NCI-H1092 (cell line): ENCODE measurements at regions not wholly inside any gene's neighbourhood (a gene's known extent, or its start where the extent isn't known, plus 50 kb on each side); places are given as distances from the start of the nearest gene placed in this dataset.

ENCODE experiments used
- DNase-seq: peaks from one replicate; lab custom pipeline; 2025; lab: John Stamatoyannopoulos, UW

DNA sequence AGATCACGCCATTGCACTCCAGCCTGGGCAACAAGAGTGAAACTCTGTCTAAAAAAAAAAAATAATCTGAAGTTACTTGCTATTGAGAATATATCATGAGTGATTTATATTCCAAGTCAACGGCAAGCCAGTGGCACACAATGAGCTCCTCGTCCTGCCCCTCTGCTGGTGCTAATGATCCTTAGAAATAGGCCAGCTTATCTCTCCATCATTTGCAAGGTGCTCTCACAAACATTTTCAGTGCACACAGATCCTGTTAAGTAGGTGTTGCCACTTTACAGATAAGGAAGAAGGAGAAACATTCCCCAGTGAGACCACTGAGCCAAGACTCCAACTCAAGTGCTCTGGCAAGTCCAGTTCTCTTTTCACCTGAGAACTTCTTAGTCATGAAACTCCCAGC, 91.3 kb upstream of the GPR45 start:
- DNase-seq, result no peak

DNA sequence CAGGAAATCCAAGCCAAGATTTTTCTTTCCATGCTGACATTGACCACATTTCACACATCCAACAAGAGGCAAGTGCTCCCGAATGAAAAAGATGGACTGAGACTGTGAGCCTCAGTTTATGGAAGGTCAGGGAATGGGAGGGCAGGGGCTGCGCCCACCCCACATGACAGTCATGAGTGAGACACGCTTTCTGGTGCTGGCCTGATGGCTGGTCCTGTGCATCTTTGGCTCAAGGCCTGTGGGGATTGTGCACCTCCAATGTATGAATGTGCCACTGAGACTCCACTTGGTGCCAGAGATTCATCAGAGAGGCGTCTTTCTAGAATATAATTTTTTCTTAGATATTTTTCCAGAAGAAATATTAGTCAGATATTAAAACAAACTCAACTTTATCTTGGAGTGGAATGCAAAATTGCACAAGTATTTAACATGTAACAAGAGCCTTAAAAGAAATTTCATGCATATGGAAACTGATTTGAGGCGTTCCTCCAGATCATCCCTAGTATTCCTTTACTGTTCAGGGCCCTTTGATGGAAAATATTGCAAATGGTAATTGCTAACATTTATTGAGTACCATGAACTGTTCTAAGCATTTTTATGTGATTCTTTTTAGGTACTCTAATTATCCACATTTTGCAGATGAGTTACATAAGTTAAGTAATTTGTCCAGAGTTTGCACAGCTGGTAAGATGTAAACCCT, 87.3 kb upstream of the GPR45 start:
- DNase-seq, result no peak

DNA sequence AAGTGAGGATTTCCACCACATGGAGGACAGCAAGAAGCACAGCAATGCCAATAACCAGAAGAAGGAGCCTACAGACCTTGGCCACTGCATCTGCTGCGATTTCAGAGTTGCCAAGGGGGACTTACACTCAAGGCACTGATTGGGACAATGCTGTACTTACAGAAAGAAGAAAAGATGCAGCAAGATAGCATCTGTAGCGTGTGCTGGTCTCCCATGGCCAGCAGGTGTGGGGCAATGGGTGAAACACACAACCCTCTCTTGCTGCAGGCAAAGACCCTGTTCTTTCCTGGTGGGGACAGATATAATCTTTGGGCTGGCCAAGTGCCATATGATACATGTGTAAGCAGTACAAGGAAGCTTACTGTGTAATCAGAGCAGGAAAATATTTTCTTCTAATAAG, 85.4 kb upstream of the GPR45 start:
- DNase-seq, result no peak

DNA sequence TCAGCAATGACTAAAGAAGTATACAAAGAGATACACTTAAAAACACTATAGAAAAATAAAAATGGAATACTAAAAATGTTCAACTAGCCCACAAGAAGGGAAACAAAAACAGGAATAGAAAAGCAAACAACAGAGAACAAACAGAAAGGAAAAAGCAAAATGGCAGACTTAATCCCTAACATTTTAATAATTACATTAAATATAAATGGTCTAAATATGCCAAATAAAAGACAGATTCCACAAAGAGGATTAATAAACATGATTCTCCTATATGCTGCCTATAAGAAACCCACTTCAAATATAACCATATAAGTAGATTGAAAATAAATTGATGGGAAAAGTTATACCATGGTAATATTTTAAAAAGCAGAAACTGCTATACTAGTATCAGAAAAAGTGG, 83.5 kb upstream of the GPR45 start:
- no peak for DNase-seq

DNA sequence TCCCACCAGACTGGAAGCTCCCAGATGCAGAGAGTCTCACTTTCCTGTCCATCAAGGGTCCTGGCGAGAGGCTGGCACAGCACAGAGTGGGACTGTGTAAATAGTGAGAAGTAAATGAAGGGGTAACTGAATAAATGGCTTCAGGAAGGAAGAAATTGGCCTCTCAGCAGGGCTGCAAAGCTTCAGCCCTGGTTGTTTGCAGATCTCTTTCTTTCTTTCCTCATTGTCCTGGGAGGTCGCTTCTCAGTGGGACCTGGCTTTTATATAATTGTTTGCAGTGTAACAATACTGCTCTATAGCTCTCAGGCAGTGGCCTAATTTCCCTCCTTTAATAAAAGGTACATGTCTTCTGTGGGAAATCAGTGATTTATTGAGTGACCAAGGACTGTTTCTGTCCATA, 74.9 kb upstream of the GPR45 start:
- DNase-seq, result no peak

DNA sequence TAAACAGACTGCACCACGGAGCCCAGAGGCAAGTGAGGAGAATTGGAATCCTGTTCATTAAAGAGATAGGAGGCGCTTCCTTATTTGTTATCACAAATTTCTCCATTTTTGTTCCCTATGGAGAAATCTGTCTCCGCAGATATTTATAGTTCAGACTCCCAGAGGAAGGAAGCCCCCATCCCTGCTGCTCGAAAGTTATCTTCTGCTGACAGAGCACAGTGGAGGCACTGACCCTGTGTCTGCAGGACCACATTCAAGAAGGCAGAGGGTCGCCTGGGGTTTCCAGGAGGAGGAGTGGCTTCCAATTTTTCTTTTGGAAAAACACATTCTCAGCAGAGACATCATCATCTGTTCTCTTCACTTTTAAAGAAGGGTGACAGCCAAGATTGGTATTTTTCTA, 73.0 kb upstream of the GPR45 start:
- DNase-seq, result no peak

DNA sequence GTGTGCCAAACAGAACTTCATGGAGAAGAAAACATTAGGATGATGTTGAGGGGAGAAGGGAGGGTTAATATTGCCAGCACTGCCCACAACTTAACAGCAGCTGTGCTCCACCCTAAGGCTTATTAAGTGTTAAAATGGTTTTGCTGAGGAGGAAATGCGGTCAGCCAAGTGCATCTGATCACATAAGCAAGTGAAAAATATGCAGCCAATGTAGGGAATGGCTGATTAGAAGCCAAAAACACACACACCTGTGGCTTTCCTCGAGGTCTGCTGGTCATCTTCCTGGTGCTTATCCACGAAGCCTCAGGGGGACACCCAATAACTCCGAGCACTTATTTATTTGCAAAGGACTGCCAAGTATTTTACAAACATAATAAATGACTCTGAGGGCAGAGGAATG, 66.3 kb upstream of the GPR45 start:
- DNase-seq, result no peak

DNA sequence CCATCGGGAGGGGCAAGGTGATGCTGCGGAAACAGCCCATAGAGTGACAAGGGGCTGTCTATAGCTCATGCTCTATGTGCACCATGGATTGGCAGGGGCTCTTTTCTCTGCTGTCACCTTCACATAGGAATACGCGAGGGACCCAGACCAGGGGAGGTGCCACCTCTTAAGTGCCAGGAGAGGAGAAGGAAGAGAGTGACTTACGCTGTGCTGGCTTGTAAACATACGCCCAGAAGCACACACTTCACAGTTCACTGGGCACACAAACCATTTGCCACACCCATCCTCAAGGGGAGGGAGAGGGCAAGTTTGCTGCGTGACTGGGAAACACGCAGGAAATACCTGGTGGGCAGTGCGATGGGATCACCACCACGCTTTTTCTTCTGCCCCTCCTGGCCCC, 65.1 kb upstream of the GPR45 start:
- DNase-seq, result no peak

DNA sequence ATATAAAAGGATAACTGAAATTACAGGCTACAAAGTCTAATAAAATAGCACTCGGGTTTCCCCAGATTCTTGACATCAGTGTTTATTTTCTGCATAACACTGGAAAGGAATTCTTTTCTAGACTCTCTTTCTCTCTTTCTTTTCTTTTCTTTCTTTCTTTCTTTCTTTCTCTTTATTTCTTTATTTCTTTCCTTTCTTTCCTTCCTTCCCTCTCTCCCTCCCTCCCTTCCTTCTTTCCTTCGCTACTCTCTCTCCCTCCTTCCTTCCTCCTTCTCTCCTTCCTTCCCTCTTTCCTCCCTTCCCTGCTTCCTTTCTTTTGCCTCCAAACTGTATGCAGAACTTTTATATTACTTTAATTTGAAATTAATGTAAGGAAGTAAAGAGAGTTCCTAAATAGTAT, 64.5 kb upstream of the GPR45 start:
- no peak for DNase-seq

DNA sequence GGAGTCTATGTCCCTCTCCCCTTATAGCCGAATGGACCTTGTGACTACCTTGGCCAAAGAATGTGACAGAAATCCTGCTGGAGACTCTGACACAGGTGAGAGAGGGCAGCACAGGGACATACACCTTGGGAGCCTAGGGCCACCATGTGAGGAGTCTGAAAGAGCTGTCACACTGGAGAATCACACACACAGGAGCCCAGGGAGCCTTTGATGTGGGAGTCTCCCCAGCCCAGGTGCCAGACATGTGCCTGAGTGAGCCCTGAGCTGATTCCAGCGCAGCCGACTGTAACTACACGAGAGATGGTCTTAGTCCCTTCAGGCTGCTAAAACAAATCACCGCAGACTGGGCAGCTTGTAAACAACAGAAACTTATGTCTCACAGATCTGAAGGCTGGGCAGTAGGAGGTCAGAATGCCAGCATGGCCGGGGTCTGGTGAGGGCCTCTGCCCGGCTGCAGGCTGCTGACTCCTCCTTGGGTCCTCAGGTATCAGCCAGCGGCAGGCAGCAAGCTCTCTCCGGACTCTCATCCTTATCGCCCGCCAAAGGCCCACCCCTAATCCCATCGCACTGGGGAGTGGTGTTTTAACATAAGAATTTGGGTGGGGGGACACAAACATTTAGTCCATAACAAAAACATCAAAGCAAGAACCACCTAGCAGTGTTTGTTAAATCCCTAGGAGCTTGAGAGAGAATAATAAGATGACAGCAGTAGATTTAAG, 63.8 kb upstream of the GPR45 start:
- no peak for DNase-seq

DNA sequence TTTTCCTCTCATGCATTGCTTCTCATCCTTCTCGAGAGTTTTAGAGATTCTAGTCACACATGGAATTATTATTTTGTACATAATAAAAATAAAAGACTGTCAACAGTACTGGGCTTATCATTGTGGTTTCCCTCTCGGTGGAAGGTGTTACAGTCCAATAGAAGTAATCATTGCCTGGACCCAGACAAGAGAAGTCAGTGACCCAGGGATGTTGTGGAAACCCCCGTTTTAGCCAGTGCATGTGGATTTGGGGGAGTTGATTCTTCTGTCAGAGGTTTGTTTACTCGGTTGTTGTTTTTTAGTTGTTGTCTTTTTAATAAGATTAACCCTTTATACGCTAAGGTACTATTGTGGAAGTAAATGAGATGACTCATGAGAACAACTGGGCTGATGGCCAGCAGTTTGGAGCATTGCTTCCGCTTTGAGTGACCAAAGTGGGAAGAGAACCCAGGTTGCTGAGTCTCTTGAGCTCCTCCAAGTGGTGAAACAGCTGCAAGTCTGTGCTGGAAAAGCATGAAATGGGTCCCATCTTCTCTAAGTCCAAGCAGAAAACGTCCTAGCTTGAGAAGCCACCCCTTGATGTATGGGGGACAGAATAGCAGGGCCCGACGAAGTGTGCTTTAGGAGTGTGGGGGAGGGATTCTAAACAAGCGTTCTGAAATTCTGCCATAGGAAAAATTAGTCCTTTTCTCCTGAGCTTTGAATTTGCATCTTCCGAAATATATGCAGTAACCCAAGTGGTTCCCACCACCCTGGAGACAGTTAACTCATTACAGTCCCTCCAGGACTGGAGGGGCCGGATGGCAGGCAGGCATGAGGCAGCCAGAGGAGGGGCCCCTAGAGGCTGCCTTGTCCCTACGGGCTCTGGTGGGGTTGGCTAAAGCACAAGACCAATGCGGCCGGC, 61.8 kb upstream of the GPR45 start:
- DNase-seq, result peak; percentile 60

DNA sequence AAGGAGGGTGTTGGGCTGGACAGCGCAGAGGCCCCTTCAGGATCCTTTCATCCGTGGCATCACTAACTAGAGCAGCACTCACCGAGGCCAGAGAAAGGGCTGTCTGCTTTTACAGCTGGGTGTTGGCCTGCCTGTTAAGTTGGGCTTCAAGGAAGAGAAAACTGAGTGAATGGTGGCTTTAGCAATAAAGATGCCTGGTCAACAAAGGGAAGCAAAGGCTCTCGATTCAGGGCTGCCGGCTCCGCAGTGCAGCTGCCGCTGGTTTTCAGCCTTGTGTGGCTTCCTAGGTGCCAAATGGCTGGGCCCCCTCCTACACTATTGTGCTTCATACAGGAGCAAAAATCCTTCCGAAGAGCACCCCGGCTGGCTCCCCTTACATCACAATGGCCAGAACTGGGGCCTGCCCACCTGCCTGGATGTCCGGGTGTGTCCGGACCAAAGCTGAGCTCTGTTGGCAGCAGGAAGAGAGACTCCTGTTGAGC, 61.0 kb upstream of the GPR45 start:
- peak; percentile 72 for DNase-seq

DNA sequence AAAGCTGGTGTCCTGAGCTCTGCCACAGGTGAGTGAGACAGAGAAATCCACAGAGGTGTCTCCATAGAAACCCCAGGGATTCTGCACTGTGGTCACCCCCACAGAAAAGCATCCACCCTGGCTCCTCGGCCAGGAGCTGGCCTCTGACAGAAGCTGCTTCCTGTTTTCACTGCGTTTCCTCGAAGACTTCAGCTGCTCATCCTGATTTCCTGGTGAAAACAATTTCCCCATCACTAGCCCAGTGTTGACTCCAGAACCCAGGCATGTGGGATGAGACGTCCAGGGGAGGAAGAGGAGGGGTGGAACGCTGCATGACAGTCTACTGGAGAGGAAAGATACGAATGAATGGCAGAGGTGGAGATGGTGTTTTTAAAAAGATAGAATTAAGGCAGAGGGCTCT, 60.3 kb upstream of the GPR45 start:
- no peak for DNase-seq

DNA sequence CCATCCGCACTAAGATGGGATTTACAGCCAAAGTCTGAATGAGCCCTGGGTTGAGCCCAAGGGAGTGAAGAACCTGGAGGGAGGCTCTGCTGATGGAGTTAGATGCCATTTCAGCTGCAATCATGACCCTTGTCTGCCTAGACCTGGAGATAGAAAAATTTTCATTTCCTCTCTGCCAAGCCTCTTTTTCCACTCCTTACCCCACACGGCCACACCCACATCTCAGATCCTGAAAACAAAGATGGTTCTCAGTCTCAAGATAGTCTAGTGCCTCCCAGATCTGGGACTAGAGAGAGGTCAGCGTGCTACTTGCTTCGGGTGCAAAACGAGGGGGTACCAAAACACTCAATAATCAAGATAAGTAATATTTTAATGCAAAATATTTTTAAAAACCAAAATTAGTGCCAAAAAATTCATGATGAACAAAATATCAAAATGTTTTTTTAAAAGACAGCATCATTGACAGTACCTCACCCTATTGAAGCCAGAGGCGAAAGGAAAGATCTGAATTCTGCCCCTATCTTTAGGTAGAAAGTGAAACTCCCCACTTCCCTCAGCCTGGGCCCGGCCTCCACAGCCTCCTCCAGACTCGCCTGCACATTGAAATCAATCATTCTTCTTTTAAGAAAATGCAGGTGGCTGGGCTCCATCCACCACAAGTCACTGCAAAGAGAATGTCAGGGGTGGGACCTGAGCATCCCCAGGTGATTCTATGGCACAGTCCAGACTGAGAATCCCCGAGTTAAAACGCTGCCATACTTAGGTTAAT, 57.8 kb upstream of the GPR45 start:
- DNase-seq, result no peak

DNA sequence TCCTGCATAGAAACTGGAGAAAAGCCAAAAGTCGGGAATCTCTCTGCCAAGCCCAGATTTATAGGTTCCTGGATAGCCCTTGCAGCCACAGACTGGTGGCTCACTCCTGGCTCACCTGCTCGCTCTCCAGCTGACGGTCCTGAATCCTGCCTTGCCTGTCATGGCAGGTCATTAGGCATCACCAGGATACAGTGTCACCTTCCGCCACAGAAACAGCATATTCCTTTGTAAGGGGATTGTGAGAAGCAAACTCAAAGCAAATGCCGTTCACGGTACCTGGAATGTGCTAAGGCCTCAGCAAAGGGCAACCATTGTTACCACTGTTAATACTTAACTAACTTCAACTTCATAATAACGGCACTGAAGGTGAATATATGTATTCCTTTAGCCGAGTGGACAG, 57.1 kb upstream of the GPR45 start:
- DNase-seq, result peak; percentile 10

DNA sequence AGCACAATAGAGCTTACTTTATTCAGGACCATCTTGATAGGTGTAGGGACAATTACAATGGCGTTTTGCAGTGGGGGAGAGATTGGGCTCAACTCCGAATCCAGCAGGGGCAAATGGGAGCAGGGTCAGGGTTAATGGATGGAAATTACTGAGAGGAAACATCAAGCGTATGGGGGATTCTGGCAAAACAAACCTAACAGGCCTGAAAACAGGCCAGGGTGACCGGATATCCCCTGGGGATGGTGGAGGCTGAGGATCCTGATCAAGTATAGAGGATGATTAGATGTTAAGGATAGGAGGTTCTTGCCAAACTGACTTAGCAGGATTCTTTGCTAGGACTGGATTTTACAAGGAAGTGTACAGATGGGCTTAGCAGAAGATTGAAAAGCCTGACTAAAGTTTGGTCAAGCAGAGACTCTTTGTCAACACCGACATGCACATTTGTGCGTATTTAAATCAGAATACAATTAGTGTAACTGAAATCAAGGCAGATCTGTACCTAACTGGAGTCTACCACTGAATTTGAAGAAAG, 54.5 kb upstream of the GPR45 start:
- no peak for DNase-seq

DNA sequence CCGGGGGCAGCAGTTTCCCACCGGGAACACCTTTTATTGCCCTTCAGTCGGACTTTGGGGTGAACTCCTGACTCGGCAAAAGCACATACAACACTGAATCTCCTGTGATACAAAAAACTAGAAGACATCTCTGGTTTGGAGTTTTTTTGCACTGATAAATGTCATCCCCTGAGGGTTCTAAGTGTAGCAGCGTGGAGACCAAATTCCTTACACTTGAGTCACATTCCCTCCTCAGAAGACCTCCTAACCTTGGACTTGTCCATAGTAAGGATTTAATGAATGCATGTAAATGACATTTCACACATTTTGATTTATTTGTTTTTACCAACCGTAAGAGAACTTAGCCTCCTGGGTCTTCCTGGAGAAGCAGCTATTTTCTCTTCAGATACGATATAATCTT, 54.0 kb upstream of the GPR45 start:
- DNase-seq, result no peak

DNA sequence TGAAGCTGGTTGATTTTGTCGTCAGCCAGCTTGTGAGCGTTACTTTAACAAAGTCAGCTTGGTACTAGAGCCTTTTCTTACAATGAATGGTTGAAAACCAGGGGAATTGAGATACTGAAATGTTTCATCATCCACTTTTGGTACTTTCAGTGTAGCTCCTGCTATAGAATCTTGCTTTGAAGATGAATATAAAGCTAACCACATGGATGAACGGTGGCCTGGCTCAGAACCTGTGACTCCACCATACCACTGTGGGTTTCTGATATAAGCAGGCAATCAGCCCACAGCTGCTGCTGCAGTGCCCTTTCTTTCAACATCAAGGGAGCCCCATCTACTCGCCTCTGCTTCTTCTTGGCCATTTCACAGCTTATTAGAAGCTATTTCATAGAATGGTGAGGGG, 53.2 kb upstream of the GPR45 start:
- no peak for DNase-seq
